GM12873 (cell line): ENCODE measurements at regions not wholly inside any gene's neighbourhood (a gene's known extent, or its start where the extent isn't known, plus 50 kb on each side); places are given as distances from the start of the nearest gene placed in this dataset.

Experiments
- TF ChIP-seq, protein P1 (sequence below): IDR thresholded peaks from 2 replicates; pipeline ENCODE4 v1.5.1; 2012; ENCODE audit warnings: low read depth, mild to moderate bottlenecking, moderate library complexity, low read length, control low read depth; ENCODE audit not compliant: insufficient read depth; ENCODE audit errors: missing control alignments

DNA sequence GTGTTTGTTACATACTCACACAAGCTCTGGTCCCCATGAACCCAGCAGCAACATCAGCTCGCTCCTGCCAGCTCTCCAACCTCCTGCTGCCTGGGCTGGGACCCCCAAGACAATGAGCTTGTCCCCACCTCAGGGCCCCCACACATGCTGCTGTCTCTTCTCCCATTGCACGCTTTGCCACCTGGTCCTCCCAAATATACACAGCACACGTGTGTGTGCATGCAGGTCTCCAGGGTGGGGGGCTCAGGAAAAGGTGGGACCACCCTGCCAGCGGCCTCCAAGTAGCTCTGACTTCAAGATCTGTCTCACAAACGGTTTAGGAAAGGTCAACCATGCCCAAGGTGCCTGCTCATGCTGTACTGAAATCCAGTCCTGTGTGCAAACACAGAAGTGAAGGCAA lies 68.1 kb upstream of the CCND1 start:
- TF ChIP-seq, protein P1, sequence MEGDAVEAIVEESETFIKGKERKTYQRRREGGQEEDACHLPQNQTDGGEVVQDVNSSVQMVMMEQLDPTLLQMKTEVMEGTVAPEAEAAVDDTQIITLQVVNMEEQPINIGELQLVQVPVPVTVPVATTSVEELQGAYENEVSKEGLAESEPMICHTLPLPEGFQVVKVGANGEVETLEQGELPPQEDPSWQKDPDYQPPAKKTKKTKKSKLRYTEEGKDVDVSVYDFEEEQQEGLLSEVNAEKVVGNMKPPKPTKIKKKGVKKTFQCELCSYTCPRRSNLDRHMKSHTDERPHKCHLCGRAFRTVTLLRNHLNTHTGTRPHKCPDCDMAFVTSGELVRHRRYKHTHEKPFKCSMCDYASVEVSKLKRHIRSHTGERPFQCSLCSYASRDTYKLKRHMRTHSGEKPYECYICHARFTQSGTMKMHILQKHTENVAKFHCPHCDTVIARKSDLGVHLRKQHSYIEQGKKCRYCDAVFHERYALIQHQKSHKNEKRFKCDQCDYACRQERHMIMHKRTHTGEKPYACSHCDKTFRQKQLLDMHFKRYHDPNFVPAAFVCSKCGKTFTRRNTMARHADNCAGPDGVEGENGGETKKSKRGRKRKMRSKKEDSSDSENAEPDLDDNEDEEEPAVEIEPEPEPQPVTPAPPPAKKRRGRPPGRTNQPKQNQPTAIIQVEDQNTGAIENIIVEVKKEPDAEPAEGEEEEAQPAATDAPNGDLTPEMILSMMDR: no peak

DNA sequence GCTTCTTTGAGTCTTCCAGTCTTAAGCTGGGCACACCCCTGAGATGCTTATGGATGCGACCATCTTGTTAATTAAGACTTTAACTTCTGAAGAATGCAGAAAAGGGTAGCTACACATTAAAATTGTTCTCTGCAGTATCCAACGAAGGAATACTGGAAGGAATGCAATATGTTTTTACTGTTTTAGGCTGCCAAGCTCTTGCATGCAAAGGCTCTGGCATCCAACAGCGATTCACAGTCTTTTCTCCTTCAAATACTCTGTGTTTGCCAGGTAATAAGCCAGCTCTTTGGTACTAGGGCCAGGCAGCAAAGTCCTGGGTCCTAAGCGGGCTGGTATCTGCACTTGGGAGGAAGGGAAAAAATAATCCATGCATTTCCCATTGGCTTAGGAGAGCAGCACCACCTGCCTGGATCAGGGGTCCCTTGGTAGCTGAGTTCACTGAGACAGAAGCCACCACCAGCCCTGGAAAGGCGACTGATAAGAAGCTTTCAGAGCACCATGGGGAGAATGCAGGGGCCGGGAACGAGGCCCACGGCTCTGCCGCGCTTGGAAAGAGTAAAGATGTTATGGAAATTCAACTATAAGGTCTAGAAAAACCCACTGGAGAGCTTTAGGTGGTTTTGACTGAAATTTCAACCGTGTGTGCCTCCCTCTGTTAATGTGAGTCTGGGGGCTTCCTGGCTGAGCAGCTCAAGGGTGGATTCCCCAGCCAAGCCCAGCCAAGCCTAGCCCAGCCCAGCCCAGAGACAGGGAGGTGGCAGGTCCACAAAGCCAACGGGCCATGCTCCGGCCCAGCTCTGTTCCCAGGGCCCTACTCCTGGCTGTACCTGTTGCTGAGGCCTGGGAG lies 67.0 kb upstream of the CCND1 start:
- TF ChIP-seq, protein P1: no peak

DNA sequence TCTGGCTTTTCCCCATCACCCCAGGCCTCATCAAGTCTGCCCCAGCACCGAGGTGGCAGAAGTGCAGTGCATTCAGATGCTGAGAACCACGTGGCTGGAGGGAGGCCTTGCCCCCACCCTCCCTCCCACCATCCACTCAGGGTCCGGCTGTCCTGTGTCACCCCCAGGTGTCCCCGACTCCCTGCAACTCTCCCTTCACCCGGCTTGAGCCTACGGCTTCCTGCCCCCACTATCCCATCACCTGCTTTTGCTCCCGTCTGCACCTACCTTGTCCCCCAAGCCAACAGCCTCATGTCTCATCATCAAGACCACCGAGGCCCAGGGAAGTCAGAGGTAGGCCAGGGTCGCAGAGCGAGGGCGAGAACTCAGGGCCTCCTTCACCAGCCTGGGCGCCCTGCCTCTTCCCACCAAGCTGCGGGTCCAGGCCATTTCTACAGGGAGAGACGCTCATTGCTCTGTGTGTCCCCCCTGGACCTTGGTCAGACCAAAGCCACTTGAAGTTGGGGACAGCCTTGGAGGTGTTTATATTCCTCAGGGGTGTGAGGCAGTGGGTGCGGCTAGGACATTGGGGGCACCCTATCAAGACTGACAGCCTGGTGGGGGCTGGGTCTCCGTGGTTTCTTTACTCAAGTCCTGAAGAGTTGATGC lies 66.2 kb upstream of the CCND1 start:
- TF ChIP-seq, protein P1: no peak

DNA sequence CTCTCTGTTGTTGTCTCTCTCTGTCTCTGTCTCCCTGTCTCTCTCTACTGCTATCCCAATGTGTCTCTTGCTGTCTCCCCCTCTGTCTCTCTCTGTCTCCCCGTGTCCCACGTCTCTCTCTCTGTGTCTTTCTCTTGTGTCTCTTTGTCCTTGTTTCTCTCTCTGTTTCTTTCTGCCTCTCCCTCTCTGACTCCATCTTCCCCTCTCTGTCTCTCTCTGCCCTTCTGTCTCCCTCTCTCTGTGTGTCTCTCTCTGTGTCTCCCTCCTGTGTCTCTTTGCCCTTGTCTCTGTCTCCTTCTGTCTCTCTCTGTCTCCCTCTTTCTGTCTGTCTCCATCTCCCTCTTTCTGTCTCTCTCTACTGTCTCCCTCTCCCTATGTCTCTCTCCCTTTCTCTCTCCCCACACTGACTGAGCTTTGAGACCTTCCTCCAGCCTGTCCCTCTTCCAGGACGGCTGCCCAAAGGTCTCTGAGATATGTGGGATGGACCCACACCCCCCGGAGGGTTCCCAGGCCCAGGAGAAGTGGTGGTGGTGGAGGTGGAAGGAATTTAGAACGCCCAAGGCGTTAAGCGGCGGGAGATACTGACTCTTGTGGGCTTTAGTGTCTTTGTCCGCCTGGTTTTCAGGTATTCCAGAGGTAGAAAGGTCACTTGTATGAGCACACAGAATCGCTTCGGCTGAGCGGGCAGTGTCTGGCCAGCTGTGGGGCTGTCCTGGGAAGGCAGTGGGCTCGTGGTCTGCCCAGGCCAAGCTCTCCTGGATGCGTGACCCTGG lies 65.5 kb upstream of the CCND1 start:
- TF ChIP-seq, protein P1: no peak

DNA sequence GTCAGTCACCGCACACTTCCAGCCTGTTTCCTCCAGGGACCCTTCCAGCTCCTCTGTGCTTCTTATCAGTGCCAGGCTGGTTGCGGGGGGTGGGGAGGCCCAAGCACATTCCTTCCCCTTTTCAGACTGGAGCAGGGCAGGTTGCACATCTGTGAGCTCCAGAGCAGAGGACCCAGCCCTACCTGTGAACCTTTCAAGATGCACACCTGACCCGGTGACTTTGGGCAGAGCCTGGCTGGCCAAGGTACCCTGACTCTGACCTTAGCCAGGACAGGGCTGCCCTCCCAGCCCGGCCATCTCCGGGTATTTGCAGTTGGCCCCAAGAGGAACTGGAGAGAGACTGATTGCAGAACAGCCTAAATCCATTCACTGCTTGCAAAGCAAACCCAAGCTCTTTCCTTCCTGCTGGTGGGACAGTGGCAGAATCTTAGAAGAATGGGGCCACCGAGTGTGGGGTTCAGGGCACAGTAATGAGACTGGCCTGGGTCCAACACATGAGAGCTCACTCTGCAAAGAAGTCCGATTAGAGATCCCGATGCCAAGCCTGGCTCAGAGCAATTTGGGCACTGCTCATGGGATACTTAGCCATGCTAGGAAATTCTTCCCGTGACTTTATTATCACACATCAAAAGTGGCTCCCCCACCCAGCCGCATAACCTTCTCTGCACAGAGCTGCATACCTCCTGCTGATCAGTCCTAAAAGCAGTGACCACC lies 64.7 kb upstream of the CCND1 start:
- TF ChIP-seq, protein P1: no peak

DNA sequence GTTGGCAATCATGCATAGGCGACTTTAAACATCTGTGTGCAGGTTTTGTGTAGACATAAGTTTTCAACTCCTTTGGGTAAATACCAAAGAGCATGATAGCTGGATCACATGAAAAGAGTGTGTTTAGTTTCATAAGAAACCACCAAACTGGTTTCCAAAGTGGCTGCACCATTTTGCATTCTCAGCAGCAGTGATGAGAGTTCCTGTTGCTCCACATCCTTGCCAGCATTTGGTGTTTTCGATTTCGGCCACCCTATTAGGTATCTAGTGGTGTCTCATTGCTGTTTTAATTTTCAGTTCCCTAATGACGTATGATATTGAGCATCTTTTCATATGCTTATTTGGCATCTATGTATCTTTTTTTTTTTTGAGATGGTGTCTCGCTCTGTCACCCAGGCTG lies 62.8 kb upstream of the CCND1 start:
- TF ChIP-seq, protein P1: no peak

DNA sequence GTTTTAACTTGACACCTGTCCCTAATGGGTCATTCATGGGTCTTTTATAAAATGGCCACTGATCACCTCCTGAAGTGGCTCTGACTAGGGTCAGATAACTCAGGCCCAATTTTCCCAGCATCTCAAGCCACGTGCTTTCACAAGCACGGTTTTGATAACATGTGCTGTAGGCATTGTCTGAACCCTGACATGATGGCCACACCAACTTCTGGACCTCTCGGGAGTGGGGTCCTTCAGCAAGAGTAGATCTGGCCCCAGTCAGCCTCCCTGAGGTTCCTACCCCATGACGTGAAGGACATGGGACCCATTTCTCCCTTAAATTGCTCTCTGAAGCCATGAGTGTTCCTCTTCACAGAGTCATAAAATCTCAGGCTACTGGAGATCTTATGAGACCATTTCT lies 60.4 kb upstream of the CCND1 start:
- TF ChIP-seq, protein P1: no peak
